ENCODE measurements at regions not wholly inside any gene's neighbourhood (a gene's known extent, or its start where the extent isn't known, plus 50 kb on each side); places are given as distances from the start of the nearest gene placed in this dataset.
"Not testable (repeated sequence)": the region's sequence is repeated elsewhere in the genome, so short reads cannot be mapped to it uniquely, and the experiment has no call there.

DNA sequence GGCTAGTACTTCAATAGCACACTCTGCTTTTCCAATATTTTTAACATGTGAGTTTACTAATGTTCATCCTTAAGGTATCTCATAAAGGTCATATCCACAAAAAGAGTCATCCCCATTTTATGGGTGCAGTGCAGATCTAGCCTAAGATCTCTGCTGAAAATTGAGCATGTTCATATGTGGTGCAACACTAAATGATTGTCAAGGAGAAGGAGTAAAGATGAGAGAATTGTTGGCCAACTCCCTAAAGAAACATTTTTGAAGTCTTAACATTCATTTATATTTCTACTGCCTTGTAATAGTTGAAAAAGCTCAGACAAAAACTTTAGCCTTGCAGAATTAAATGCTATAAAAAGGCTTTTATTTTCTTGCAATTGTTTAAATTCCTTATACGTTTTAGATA lies 1159.6 kb downstream of the TBL1XR1 start:
- TF ChIP-seq, protein P1, sequence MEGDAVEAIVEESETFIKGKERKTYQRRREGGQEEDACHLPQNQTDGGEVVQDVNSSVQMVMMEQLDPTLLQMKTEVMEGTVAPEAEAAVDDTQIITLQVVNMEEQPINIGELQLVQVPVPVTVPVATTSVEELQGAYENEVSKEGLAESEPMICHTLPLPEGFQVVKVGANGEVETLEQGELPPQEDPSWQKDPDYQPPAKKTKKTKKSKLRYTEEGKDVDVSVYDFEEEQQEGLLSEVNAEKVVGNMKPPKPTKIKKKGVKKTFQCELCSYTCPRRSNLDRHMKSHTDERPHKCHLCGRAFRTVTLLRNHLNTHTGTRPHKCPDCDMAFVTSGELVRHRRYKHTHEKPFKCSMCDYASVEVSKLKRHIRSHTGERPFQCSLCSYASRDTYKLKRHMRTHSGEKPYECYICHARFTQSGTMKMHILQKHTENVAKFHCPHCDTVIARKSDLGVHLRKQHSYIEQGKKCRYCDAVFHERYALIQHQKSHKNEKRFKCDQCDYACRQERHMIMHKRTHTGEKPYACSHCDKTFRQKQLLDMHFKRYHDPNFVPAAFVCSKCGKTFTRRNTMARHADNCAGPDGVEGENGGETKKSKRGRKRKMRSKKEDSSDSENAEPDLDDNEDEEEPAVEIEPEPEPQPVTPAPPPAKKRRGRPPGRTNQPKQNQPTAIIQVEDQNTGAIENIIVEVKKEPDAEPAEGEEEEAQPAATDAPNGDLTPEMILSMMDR (IDR thresholded peaks at IDR 0.05; ENCODE audit: low read depth, low read length): no peak
- H3K4me3 ChIP-seq (replicated peaks in 1 of 2; ENCODE audit: low read depth in 2 of 2, low read length in 2 of 2): no peak overlapping the region
- DNase-seq (ENCODE audit: low read depth in 2 of 2): no peak

DNA sequence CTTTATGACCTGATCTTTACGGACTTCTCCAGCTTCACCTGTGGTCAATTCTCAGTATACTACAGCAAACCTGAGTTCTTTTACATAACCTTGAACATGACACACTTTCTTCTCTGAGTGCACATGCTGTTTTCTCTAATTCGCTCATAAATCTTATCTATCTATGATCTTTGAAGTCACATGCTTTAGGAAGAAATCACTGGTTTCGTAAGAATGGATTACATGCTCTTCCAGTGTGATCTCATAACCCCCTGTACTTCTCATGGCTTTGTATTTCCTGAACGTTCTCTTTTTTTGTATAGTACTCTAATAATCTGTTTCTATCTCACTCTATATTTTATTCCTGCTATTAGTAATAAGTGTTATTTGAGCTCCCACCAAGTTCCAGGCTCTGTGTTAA lies 1165.2 kb downstream of the TBL1XR1 start:
- TF ChIP-seq, protein P1 (IDR thresholded peaks at IDR 0.05; ENCODE audit: low read depth, low read length): no peak
- DNase-seq (ENCODE audit: low read depth in 2 of 2): no peak
- H3K4me3 ChIP-seq (replicated peaks in 1 of 2; ENCODE audit: low read depth in 2 of 2, low read length in 2 of 2): no peak overlapping the region

DNA sequence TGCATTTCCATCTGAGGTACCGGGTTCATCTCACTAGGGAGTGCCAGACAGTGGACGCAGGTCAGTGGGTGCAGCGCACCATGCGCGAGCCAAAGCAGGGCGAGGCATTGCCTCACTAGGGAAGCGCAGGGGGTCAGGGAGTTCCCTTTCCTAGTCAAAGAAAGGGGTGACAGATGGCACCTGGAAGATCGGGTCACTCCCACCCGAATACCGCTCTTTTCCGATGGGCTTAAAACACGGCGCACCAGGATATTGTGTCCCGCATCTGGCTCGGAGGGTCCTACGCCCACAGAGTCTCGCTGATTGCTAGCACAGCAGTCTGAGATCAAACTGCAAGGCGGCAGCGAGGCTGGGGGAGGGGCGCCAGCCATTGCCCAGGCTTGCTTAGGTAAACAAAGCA lies 1157.1 kb downstream of the NAALADL2 start:
- not testable (repeated sequence) for H3K4me3 ChIP-seq (replicated peaks in 1 of 2; ENCODE audit: low read depth in 2 of 2, low read length in 2 of 2); DNase-seq (ENCODE audit: low read depth in 2 of 2)

DNA sequence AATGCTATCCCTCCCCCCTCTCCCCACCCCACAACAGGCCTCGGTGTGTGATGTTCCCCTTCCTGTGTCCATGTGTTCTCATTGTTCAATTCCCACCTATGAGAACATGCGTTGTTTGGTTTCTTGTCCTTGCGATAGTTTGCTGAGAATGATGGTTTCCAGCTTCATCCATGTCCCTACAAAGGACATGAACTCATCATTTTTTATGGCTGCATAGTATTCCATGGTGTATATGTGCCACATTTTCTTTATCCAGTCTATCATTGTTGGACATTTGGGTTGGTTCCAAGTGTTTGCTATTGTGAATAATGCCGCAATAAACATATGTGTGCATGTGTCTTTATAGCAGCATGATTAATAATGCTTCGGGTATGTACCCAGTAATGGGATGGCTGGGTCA lies 1156.1 kb downstream of the NAALADL2 start:
- not testable (repeated sequence) for H3K4me3 ChIP-seq (replicated peaks in 1 of 2; ENCODE audit: low read depth in 2 of 2, low read length in 2 of 2); DNase-seq (ENCODE audit: low read depth in 2 of 2)

DNA sequence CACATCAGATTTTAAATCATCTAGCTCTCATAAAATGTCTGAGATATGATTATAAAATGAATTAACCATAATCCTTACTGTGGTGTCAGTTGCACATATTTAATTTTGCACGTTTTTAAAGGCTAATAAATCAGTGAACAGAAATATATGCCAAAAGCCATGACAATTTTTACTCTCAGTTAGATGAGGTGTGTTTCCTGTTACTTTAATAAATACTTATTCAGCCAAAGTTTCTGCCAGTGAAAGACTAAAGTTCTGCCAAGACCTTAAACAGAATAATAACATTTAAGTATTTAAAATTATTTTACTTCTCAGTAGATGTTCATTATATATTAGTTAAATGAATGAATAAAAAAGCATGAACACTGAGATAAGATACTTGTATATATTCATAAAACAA lies 1150.1 kb downstream of the NAALADL2 start:
- TF ChIP-seq, protein P1 (IDR thresholded peaks at IDR 0.05; ENCODE audit: low read depth, low read length): no peak
- H3K4me3 ChIP-seq (replicated peaks in 1 of 2; ENCODE audit: low read depth in 2 of 2, low read length in 2 of 2): no peak overlapping the region
- DNase-seq (ENCODE audit: low read depth in 2 of 2): no peak

DNA sequence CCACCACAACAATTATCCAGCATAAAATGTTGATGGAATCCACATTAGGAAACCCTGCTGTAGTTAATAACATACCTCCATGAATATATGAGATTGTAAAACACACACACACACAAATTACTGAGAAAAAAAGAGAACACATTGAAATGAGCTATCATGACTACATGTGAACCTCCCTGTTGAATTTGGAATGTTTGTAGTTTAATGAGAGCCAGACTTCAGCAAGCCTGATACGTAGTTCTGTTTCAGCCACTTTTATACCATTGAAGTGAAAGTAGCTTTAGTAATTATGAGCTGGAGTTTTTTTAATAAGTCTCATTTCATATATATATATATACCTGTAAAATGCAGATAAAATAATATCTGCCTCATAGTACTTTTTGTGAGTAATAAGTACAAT lies 1146.4 kb downstream of the NAALADL2 start:
- H3K4me3 ChIP-seq (replicated peaks in 1 of 2; ENCODE audit: low read depth in 2 of 2, low read length in 2 of 2): no peak overlapping the region
- DNase-seq (ENCODE audit: low read depth in 2 of 2): no peak
- TF ChIP-seq, protein P1 (IDR thresholded peaks at IDR 0.05; ENCODE audit: low read depth, low read length): no peak

DNA sequence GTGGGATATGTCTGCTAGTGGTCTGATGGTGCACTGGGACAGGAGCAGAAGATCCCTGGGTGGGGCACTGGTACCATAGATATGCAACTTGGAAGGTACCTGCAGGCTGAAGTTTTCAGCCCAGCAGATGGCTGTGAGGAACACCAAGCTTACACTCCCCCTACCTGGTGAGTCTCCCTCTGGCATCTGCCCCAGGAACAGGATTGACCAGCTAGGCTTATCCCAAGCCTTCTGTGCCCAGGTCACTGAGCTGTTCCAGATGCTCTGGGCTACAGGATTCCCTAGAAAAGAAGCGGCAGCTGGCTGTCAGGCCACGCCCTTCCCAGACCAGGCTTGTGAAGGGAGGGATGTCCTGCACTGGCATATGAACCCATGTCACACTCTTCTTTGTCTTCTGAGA lies 1130.0 kb downstream of the NAALADL2 start:
- no peak overlapping the region for H3K4me3 ChIP-seq (replicated peaks in 1 of 2; ENCODE audit: low read depth in 2 of 2, low read length in 2 of 2)
- no peak for DNase-seq (ENCODE audit: low read depth in 2 of 2)
- TF ChIP-seq, protein P1 (IDR thresholded peaks at IDR 0.05; ENCODE audit: low read depth, low read length): no peak

DNA sequence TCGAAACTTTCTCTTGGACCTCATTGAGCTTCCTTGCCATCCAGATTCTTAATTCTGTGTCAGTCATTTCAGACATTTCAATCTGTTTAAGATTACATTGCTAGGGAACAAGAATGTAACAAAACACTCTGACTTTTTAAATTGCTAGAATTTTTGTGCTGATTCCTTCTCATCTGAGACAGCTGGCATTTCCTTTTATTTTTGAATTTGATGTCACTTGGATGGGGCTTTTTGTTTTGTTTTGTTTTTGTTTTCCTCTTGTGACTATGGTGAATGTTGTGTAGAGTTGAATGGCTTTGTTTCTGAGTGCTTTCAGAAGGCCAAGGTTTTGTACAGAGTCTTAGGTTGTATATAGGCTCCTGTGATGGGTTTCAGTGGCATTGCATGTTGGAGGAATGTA lies 1129.3 kb downstream of the NAALADL2 start:
- H3K4me3 ChIP-seq (replicated peaks in 1 of 2; ENCODE audit: low read depth in 2 of 2, low read length in 2 of 2): no peak overlapping the region
- no peak for DNase-seq (ENCODE audit: low read depth in 2 of 2)
- TF ChIP-seq, protein P1 (IDR thresholded peaks at IDR 0.05; ENCODE audit: low read depth, low read length): no peak

Measured in cardiac fibroblast (primary cell).